Peyer's patch (tissue), 4 donors: ENCODE measurements at regions not wholly inside any gene's neighbourhood (a gene's known extent, or its start where the extent isn't known, plus 50 kb on each side); places are given as distances from the start of the nearest gene placed in this dataset.

Experiments
- CTCF ChIP-seq, 6 experiments: fragments of 450-650 bp in 4 of 6; fragments of 200-600 bp in 2 of 6; sonication (generic) in 1 of 6; IDR thresholded peaks; one replicate each; pipeline ENCODE4 v1.5.1; 2017 to 2019; ENCODE audit warnings: antibody characterized with exemption in 6 of 6, mild to moderate bottlenecking in 3 of 6, moderate library complexity in 1 of 6
- POLR2A ChIP-seq, 2 donors: fragments of 450-650 bp; IDR thresholded peaks; one replicate each; pipeline ENCODE4 v1.5.1; 2017; ENCODE audit warnings: antibody characterized with exemption in 2 of 2, mild to moderate bottlenecking in 2 of 2, moderate library complexity in 2 of 2

DNA sequence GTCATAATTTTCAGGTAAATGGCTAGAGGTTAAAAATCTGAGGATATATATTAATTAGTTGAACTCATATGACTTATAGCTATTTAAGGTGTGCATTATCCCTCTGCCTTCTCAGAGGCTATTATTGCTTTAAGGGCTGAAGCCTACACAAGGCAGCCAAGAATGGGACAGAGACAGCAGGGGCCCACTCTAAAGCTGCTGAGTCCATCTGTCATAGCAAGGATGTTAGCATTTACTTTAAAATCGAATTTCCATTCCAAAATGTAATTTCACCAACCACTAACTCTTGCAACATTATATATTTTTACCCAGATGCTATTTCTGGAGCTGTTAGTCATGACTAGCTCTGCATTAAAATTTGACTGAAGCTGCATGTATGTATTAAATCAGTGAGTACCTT lies 236.3 kb upstream of the FSIP2 start:
- TF ChIP-seq POLR2A (IDR thresholded peaks at IDR 0.05) (no peak), CTCF (IDR thresholded peaks at IDR 0.05) (no peak)
